ENCODE measurements at regions not wholly inside any gene's neighbourhood (a gene's known extent, or its start where the extent isn't known, plus 50 kb on each side); places are given as distances from the start of the nearest gene placed in this dataset.

DNA sequence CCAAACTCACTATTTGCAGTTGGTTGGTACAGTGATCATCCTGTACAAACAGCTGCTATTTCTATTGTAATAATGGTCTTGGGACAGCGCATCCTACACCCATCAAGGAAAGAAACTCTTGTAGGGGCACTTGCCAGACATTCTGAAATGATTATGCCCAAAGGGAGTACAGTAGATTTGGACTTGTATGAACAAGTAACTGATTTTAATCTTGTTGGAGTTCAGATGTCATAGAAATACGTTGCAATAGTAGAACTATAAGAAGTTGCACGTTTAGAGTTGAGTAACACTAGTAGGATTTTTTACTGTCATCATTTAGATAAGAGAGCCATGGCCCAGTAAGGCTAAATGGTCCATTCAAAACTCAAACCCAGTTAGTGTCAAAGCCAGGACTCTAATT, 192.8 kb downstream of the SATB1 start:
- no peak overlapping the region for H3K4me3 ChIP-seq (ENCODE audit: control insufficient read depth, low read depth, low read length)
- DNase-seq (ENCODE audit: low read depth), result no peak
- TF ChIP-seq, protein P1, sequence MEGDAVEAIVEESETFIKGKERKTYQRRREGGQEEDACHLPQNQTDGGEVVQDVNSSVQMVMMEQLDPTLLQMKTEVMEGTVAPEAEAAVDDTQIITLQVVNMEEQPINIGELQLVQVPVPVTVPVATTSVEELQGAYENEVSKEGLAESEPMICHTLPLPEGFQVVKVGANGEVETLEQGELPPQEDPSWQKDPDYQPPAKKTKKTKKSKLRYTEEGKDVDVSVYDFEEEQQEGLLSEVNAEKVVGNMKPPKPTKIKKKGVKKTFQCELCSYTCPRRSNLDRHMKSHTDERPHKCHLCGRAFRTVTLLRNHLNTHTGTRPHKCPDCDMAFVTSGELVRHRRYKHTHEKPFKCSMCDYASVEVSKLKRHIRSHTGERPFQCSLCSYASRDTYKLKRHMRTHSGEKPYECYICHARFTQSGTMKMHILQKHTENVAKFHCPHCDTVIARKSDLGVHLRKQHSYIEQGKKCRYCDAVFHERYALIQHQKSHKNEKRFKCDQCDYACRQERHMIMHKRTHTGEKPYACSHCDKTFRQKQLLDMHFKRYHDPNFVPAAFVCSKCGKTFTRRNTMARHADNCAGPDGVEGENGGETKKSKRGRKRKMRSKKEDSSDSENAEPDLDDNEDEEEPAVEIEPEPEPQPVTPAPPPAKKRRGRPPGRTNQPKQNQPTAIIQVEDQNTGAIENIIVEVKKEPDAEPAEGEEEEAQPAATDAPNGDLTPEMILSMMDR (conservative IDR thresholded peaks at IDR 0.05; ENCODE audit: control insufficient read depth, insufficient read depth, low read depth, low read length), result no peak

DNA sequence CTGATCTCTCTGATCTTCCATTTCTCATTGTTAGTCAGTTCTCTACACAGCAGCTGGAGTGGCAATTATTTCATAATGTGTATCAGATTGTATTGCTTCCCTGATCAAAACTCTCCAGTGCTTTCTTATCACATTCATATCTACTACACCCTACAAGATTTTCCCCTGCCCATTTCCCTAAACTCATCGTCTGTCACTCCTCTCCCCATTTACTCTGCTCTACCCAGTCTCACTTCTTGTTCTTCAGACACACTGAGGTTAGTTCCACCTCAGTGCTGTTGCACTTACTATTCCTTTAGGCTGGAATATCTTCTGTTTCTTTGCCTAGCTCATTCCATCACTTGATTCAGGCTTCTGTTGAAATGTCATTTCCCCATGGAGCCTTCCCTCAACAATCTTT, 197.1 kb downstream of the SATB1 start:
- H3K4me3 ChIP-seq (ENCODE audit: control insufficient read depth, low read depth, low read length), result no peak overlapping the region
- TF ChIP-seq, protein P1 (conservative IDR thresholded peaks at IDR 0.05; ENCODE audit: control insufficient read depth, insufficient read depth, low read depth, low read length), result no peak
- DNase-seq (ENCODE audit: low read depth), result no peak

DNA sequence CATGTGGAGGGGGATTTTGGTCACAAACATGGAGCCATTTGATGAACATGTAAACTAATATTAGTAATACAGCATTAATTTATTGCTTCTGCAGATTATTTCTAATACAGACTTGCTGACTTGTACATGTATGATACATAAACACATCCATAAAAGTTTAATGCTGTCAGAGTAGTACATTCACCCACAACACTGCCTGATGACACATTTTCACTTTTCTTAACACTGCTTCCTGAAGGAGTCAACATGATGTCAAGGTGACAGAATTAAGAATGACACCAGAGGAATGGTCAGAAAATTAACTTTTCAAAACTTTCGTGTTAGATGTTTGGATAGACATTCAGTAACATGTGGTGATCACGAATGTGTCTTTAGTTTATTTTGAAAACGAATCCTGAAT, 199.4 kb downstream of the SATB1 start:
- no peak for DNase-seq (ENCODE audit: low read depth)
- TF ChIP-seq, protein P1 (conservative IDR thresholded peaks at IDR 0.05; ENCODE audit: control insufficient read depth, insufficient read depth, low read depth, low read length), result no peak

DNA sequence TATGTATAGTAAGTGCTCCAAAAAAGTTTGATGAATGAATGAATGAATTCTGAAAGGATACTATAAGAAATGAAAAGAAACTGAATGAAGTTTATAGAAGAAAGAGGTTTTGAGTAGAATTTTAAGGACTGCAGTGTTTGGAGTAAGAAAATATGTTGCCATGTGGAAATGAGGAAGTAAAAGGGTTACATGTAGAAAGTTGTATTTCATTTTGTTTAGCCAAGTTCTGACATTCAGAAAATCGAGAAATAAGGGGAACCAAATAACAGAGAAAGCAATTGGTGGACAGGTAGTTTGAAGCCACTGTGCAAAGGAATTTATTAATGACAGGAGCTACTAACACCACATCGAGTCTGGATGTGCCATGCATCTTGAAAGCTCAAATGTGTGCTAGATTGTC, 200.7 kb downstream of the SATB1 start:
- TF ChIP-seq, protein P1 (conservative IDR thresholded peaks at IDR 0.05; ENCODE audit: control insufficient read depth, insufficient read depth, low read depth, low read length), result no peak
- no peak overlapping the region for H3K4me3 ChIP-seq (ENCODE audit: control insufficient read depth, low read depth, low read length)
- DNase-seq (ENCODE audit: low read depth), result no peak

More for the DNA sequence above, 199.4 kb downstream of the SATB1 start:
- H3K4me3 ChIP-seq (ENCODE audit: control insufficient read depth, low read depth, low read length), result no peak overlapping the region

DNA sequence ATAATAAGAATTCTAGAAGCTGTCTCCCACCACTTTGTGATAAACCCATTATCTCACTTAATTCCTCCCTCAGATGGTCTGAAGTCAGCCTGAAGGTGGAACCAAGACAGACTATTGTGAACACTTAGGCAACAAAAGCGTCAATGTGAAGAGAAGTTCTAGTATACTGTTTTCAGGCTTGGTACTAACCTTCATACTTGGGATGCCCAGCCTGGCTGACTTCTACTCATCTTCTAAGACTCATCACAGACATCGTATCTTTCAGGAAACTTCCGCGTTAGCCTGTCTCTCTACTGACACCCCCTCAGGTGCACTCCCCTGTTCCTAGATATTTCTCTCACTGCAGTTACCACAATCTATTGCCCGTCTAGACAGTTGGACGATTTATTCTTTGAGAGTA, 201.2 kb downstream of the SATB1 start:
- TF ChIP-seq, protein P1 (conservative IDR thresholded peaks at IDR 0.05; ENCODE audit: control insufficient read depth, insufficient read depth, low read depth, low read length), result no peak
- no peak for DNase-seq (ENCODE audit: low read depth)
- no peak overlapping the region for H3K4me3 ChIP-seq (ENCODE audit: control insufficient read depth, low read depth, low read length)

DNA sequence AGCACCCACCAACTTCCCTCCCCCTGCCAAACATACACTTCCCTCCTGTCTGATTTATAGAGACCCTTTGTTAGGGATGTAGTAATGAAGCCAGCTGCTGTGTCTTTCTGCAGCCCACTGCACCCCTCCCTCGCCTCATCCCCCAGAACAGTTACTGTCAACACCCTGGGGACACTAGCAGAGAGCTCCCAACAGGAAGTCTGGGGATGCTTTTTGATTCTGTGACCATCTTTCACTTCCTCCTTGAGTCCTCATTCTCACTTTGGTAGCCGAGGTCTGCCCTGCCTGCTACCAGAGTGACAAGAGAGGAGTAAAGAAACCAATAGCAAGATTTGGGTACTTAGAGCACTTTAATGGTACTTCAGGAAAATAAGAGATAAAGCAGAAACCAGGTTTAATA, 201.6 kb downstream of the SATB1 start:
- DNase-seq (ENCODE audit: low read depth), result no peak
- TF ChIP-seq, protein P1 (conservative IDR thresholded peaks at IDR 0.05; ENCODE audit: control insufficient read depth, insufficient read depth, low read depth, low read length), result no peak
- H3K4me3 ChIP-seq (ENCODE audit: control insufficient read depth, low read depth, low read length), result no peak overlapping the region

DNA sequence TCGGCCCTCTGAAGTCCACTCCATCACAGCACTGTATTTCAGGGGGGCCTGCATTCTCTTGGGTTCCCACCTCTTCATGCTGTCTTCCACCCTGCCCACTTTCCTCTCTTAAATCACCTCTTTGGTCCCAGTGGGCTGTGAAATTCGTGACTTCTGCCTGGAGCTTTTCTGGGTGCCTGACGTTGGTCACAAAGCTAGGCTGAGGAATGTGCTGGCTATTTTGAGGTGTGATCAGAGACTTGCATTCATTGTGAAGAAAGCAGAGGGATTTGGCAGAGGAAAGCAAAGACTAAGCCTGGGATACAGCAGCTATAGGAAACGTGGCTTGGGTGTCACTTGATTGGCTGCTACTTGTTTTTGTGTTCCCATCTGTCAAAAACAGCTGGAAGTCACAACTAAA, 202.5 kb downstream of the SATB1 start:
- no peak overlapping the region for H3K4me3 ChIP-seq (ENCODE audit: control insufficient read depth, low read depth, low read length)
- no peak for DNase-seq (ENCODE audit: low read depth)
- TF ChIP-seq, protein P1 (conservative IDR thresholded peaks at IDR 0.05; ENCODE audit: control insufficient read depth, insufficient read depth, low read depth, low read length), result no peak

All from fibroblast of mammary gland (primary cell).